Pancreas (tissue), 10 donors: ENCODE measurements at regions not wholly inside any gene's neighbourhood (a gene's known extent, or its start where the extent isn't known, plus 50 kb on each side); places are given as distances from the start of the nearest gene placed in this dataset.

Experiments used
- ATAC-seq, 4 donors: fragments of 200-7000 bp; cut with Tn5 transposase; one replicate each; pipeline versions ENCODE4 v1.8.0 to v1.9.1; 2020; ENCODE audit warnings: mild to moderate bottlenecking in 4 of 4, moderate library complexity in 4 of 4
- DNase-seq, 6 donors: peaks; one replicate each; pipeline ENCODE4 v3.0.0-alpha.2; 2020
- FAIRE-seq: peaks from 2 replicates; lab custom pipeline; 2012; peaks lifted over from hg19 to GRCh38; lab: Jason Lieb, UNC
- H3K27ac ChIP-seq, 4 donors: fragments of 200-600 bp; sonication (generic); 1 replicate in 3 of 4; 2 replicates in 1 of 4; pipeline versions ENCODE4 v1.5.0 to v1.8.0; 2020
- H3K27me3 ChIP-seq, 4 donors: fragments of 200-600 bp; one replicate each; pipeline ENCODE4 v1.8.0; 2021
- H3K36me3 ChIP-seq, 3 donors: fragments of 200-600 bp; sonication (generic) in 1 of 3; one replicate each; pipeline versions ENCODE4 v1.5.0 to v1.8.0; 2020 to 2021
- H3K4me1 ChIP-seq, 3 donors: fragments of 200-600 bp; one replicate each; pipeline ENCODE4 v1.8.0; 2021
- H3K4me3 ChIP-seq, 4 donors: fragments of 200-600 bp; sonication (generic) in 2 of 4; one replicate each; pipeline versions ENCODE4 v1.5.0 to v1.8.0; 2020 to 2021
- H3K9me3 ChIP-seq, 4 donors: fragments of 200-600 bp; one replicate each; pipeline ENCODE4 v1.8.0; 2021
- CTCF ChIP-seq, 4 donors: fragments of 200-600 bp; sonication (generic) in 3 of 4; IDR thresholded peaks; one replicate each; pipeline versions ENCODE4 v1.5.0 to v1.8.0; 2021; ENCODE audit warnings: antibody characterized with exemption in 4 of 4
- WGBS, 2 donors: extraction: QIAGEN DNeasy Blood & Tissue Kit; methylation state at CpG; one replicate each; pipeline ENCODE4 v1.1.7; 2013; 5-methylcytosine and 5-hydroxymethylcytosine counted together
- intact Hi-C, 3 donors: fragments of 100-400 bp; cut with DNase I; formaldehyde crosslinking; loops; one replicate each; pipeline versions ENCODE4 v1.11.1 to v1.14.2; 2022
- donor health status: healthy with polysubstance abuse.
- donor health status: DM: no; HTN: no; CAD: no; lungs with moderate emphysema.
- donor health status: DM: no; HTN: no; CAD: no.
- donor health status: control.
- donor health status: control.
- donor health status: Bipolar disorder and iron deficiency.
- donor health status: DM: yes; HTN: yes; CAD: no.
- donor health status: DM: no; HTN: no; CAD: no.
- donor health status: DM: no; HTN: no; CAD: no.
- donor health status: DM: yes; HTN: yes; CAD: no.

- no peak for ATAC-seq
- H3K27ac ChIP-seq = no peak overlapping the region
- no peak for DNase-seq
- H3K9me3 ChIP-seq = no peaks in the 10 kb centered on the region
- FAIRE-seq = no peak
- TF ChIP-seq CTCF (IDR thresholded peaks at IDR 0.05) = no peak
- no peaks in the 10 kb centered on the region for H3K4me1 ChIP-seq
- H3K36me3 ChIP-seq = no peaks in the 10 kb centered on the region
- no peaks in the 10 kb centered on the region for H3K27me3 ChIP-seq
- intact Hi-C loops = no loop called here
- H3K4me3 ChIP-seq = no peak overlapping the region
- 82 to 89% methylated on average over 6 of the region's 6 CpGs for WGBS, 2 donors
Measured at GRCh38 chr1:244316407-244316806, 135.3 kb downstream of the ADSS2 start.

- ATAC-seq (no peak), DNase-seq (no peak), FAIRE-seq (no peak)
- WGBS, 2 donors = 61 to 73% methylated on average over 8 of the region's 8 CpGs
- Histone ChIP-seq H3K4me1 (peaks cover 0 to 3% (median 2%) of the 10 kb centered on the region in 3 donors), H3K9me3 (no peaks in the 10 kb centered on the region), H3K27me3 (no peaks in the 10 kb centered on the region), H3K4me3 (no peak overlapping the region), H3K36me3 (no peaks in the 10 kb centered on the region), H3K27ac (no peak overlapping the region)
- intact Hi-C loops = no loop called here
- TF ChIP-seq CTCF (IDR thresholded peaks at IDR 0.05) = no peak
Measured at GRCh38 chr1:244316986-244317655, 134.6 kb downstream of the ADSS2 start.

GRCh38 chr1:244318078-244318477, 133.6 kb downstream of the ADSS2 start:
- H3K9me3 ChIP-seq = no peaks in the 10 kb centered on the region
- FAIRE-seq (no peak), ATAC-seq (no peak), DNase-seq (no peak)
- H3K4me1 ChIP-seq = peaks cover 0 to 10% (median 6%) of the 10 kb centered on the region in 3 donors
- TF ChIP-seq CTCF (IDR thresholded peaks at IDR 0.05) = no peak
- H3K27me3 ChIP-seq = no peaks in the 10 kb centered on the region
- WGBS, 2 donors = 95 to 99% methylated on average over 4 of the region's 4 CpGs
- H3K4me3 ChIP-seq = no peak overlapping the region
- intact Hi-C loops = no loop called here
- no peak overlapping the region for H3K27ac ChIP-seq
- no peaks in the 10 kb centered on the region for H3K36me3 ChIP-seq

GRCh38 chr1:244318512-244318911, 133.2 kb downstream of the ADSS2 start:
- intact Hi-C loops = no loop called here
- no peak for FAIRE-seq
- no peak for TF ChIP-seq CTCF (IDR thresholded peaks at IDR 0.05)
- Histone ChIP-seq H3K27me3 (no peaks in the 10 kb centered on the region), H3K36me3 (no peaks in the 10 kb centered on the region), H3K27ac (no peak overlapping the region), H3K4me3 (no peak overlapping the region), H3K4me1 (peaks cover 0 to 14% (median 10%) of the 10 kb centered on the region in 3 donors), H3K9me3 (no peaks in the 10 kb centered on the region)
- 91 to 96% methylated on average over 5 of the region's 5 CpGs for WGBS, 2 donors
- DNase-seq = no peak
- no peak for ATAC-seq
